GM12874 (cell line): ENCODE measurements at regions not wholly inside any gene's neighbourhood (a gene's known extent, or its start where the extent isn't known, plus 50 kb on each side); places are given as distances from the start of the nearest gene placed in this dataset.

Experiments
- TF ChIP-seq, protein P1 (sequence below): IDR thresholded peaks from 2 replicates; pipeline ENCODE4 v1.5.1; 2011; ENCODE audit warnings: low read depth, mild to moderate bottlenecking, control low read depth, low read length, moderate library complexity; ENCODE audit not compliant: insufficient read depth

DNA sequence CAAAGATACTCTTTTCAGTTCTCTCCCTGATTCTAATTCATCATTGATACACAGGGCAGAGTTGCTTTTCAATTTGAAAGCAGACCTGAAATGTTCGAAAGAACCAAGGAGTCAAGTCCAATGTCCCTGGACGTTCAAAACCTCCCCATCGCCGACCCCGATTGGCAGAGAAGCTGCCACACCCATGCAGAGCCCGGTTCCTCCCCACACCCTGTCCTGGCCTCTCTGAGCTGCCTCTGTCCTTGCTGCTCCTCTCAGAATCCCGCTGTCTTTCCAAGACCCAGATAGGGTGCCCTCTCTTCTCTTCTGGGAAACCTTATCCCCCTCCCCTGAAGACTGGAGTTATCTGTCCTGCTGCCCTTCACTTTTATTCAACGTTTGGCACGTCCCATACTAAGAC, 52.3 kb upstream of the CITED2 start:
- TF ChIP-seq, protein P1, sequence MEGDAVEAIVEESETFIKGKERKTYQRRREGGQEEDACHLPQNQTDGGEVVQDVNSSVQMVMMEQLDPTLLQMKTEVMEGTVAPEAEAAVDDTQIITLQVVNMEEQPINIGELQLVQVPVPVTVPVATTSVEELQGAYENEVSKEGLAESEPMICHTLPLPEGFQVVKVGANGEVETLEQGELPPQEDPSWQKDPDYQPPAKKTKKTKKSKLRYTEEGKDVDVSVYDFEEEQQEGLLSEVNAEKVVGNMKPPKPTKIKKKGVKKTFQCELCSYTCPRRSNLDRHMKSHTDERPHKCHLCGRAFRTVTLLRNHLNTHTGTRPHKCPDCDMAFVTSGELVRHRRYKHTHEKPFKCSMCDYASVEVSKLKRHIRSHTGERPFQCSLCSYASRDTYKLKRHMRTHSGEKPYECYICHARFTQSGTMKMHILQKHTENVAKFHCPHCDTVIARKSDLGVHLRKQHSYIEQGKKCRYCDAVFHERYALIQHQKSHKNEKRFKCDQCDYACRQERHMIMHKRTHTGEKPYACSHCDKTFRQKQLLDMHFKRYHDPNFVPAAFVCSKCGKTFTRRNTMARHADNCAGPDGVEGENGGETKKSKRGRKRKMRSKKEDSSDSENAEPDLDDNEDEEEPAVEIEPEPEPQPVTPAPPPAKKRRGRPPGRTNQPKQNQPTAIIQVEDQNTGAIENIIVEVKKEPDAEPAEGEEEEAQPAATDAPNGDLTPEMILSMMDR = no peak

DNA sequence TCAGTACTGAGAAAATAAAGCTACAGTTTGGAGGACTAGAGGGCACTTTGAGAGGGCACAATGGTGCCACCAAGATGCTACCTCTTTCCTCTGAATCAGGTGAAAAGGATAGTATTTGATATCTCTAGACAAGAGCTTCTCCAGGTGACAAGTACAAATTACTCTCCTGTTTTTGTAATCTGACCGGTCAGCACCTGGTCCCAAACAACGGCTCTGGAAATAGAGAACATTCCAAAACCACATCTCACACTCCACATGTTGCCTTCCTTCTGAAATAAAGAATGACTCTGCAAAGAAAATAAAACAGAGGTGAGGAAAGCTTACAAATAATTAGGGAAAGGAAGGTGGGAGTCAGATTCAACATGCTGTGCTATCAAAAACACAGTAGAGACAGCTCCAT, 51.3 kb upstream of the CITED2 start:
- TF ChIP-seq, protein P1 = no peak

GRCh38 chr6:139423971-139424667, 49.7 kb upstream of the CITED2 start:
- TF ChIP-seq, protein P1 = no peak
